Right atrium auricular region (tissue), 2 donors: ENCODE measurements at regions not wholly inside any gene's neighbourhood (a gene's known extent, or its start where the extent isn't known, plus 50 kb on each side); places are given as distances from the start of the nearest gene placed in this dataset.

Experiments used
- DNase-seq: peaks from one replicate; pipeline ENCODE4 v3.0.0-alpha.2; 2019; ENCODE audit warnings: low spot score
- H3K27ac ChIP-seq, 2 donors: fragments of 200-600 bp; sonication (generic); 1 replicate in 1 of 2; 2 replicates in 1 of 2; pipeline ENCODE4 v1.5.1; 2016 to 2019
- H3K27me3 ChIP-seq, 2 donors: fragments of 200-600 bp; sonication (generic); one replicate each; pipeline versions ENCODE4 v1.5.1 to v1.6.0; 2017 to 2019
- H3K36me3 ChIP-seq: fragments of 200-600 bp; sonication (generic); one replicate; pipeline ENCODE4 v1.5.1; 2016
- H3K4me1 ChIP-seq, 2 donors: fragments of 200-600 bp; sonication (generic); one replicate each; pipeline versions ENCODE4 v1.5.1 to v1.6.0; 2017 to 2019
- H3K4me3 ChIP-seq, 2 donors: fragments of 200-600 bp; sonication (generic); 1 replicate in 1 of 2; 2 replicates in 1 of 2; pipeline ENCODE4 v1.5.1; 2017 to 2019; ENCODE audit warnings: mild to moderate bottlenecking in 1 of 2, moderate library complexity in 1 of 2
- H3K9me3 ChIP-seq, 2 donors: fragments of 200-600 bp; sonication (generic); one replicate each; pipeline ENCODE4 v1.5.1; 2019
- CTCF ChIP-seq, 2 donors: fragments of 200-600 bp; sonication (generic); IDR thresholded peaks; one replicate each; pipeline ENCODE4 v1.5.1; 2019; ENCODE audit warnings: antibody characterized with exemption in 2 of 2

GRCh38 chr10:29802171-29802570, 167.4 kb upstream of the SVIL start:
- peaks cover 0 to 15% of the 10 kb centered on the region in 2 donors for H3K4me1 ChIP-seq
- no peak for TF ChIP-seq CTCF (IDR thresholded peaks at IDR 0.05)
- H3K36me3 ChIP-seq: no peaks in the 10 kb centered on the region
- no peaks in the 10 kb centered on the region for H3K27me3 ChIP-seq
- no peak overlapping the region for H3K27ac ChIP-seq
- DNase-seq: no peak
- no peak overlapping the region for H3K4me3 ChIP-seq
- H3K9me3 ChIP-seq: no peaks in the 10 kb centered on the region

DNA sequence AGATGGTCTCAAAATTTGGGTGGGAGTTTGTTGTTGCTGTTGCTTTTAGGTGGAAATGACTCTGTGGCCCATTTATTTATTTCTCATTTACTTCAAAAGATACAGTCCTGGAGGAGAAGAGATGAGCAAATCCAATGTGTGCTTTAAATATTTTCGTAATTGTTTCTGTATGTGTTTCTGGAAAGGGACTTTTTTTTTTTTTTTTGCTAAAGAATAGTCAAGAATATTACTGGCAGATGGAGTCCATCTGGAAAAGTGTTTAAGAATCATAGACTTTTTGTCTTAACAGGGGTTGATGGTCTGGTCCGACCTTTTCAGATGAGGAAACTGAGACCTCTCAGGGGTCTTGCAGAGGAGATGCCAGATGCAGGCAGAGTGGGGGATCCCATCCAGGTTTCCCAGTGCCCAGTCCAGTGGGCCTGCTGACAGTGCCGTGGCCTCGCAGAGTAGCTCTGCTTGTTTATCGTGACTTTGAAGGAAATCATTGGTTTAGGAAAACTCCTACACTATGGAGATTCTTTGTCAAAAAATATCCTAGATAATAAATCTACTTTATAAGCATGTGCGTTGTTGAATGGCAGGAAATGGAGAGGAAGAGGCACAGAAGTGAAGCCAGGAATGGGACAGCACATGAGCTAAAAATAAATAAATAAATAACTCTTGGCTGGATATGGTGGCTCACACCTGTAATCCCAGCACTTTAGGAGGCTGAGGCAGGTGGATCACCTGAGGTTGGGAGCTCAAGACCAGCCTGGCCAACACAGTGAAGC, 164.3 kb upstream of the SVIL start:
- H3K27me3 ChIP-seq: no peaks in the 10 kb centered on the region
- TF ChIP-seq CTCF (IDR thresholded peaks at IDR 0.05): no peak
- H3K9me3 ChIP-seq: no peaks in the 10 kb centered on the region
- DNase-seq: peak; percentile 9
- no peak overlapping the region for H3K27ac ChIP-seq
- H3K4me3 ChIP-seq: no peak overlapping the region
- no peaks in the 10 kb centered on the region for H3K36me3 ChIP-seq
- peaks cover 0 to 12% of the 10 kb centered on the region in 2 donors for H3K4me1 ChIP-seq

- no peak for TF ChIP-seq CTCF (IDR thresholded peaks at IDR 0.05)
- DNase-seq: no peak
- no peaks in the 10 kb centered on the region for H3K27me3 ChIP-seq
- H3K27ac ChIP-seq: no peak overlapping the region
- peaks cover 0 to 8% of the 10 kb centered on the region in 2 donors for H3K4me1 ChIP-seq
- H3K4me3 ChIP-seq: no peak overlapping the region
- H3K9me3 ChIP-seq: no peaks in the 10 kb centered on the region
- no peaks in the 10 kb centered on the region for H3K36me3 ChIP-seq
Measured at GRCh38 chr10:29797616-29798015, 162.8 kb upstream of the SVIL start.

- Histone ChIP-seq H3K36me3 (no peaks in the 10 kb centered on the region), H3K4me3 (no peak overlapping the region), H3K27me3 (no peaks in the 10 kb centered on the region), H3K9me3 (no peaks in the 10 kb centered on the region), H3K4me1 (peaks cover 0 to 8% of the 10 kb centered on the region in 2 donors), H3K27ac (peak overlapping the region; percentile 33 to 83)
- DNase-seq: no peak
- TF ChIP-seq CTCF (IDR thresholded peaks at IDR 0.05): no peak
Measured at GRCh38 chr10:29795850-29796249, 161.1 kb upstream of the SVIL start.

DNA sequence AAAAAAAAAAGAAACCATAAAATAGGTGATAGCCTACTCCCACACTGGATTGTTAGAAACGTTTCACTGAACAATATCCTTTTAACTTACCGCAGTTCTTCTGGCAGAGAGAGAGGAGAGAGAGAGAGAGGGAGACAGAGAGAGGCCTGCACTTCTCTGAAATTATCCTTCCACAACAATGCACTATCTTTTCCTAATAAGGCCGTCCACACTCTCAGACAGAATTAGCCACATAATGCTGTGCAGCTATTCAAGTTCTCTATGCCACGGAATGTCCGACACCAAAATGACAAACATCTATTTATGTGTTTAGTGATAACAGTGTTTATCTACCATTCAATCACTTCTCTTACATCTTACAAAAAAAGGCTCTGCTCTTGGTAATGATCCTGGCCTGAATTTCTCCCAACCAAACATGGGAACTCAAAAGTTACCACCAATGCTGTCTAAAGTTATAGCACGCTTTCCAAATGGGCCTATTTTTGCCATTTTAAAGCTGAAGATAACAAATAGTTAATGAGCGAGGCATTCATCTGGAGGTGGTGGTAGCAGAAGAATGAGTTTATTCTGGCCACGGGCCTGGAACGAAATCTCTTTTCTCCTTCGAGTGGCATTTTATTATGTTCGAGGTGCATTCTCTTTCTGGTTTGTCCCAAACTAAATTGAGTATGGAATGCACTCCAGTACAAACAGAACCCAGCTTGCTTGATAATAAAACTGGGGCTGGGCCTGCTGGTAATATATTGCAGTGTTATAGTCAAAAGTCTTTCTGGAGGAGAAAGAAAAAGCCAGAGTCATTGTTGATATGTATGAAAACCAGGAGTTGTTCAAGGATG, 160.2 kb upstream of the SVIL start:
- Histone ChIP-seq H3K4me3 (no peak overlapping the region), H3K36me3 (no peaks in the 10 kb centered on the region), H3K27ac (peak overlapping the region; percentile 33 to 83), H3K27me3 (no peaks in the 10 kb centered on the region), H3K9me3 (no peaks in the 10 kb centered on the region), H3K4me1 (peaks cover 0 to 8% of the 10 kb centered on the region in 2 donors)
- TF ChIP-seq CTCF (IDR thresholded peaks at IDR 0.05): no peak
- DNase-seq: peak; percentile 11
